Activated CD8-positive, alpha-beta memory T cell treated with anti-CD3 and anti-CD28 coated beads, Interleukin-2, amount 10 ng/mL, durations not matched to agents 7 days and 5 days (primary cell): ENCODE measurements at regions not wholly inside any gene's neighbourhood (a gene's known extent, or its start where the extent isn't known, plus 50 kb on each side); places are given as distances from the start of the nearest gene placed in this dataset.
"Not testable (repeated sequence)": the region's sequence is repeated elsewhere in the genome, so short reads cannot be mapped to it uniquely, and the experiment has no call there.

ENCODE experiments used
- ATAC-seq: fragments of 150-1000 bp; cut with Tn5 transposase; one replicate; pipeline ENCODE4 v1.10.0; 2021; ENCODE audit warnings: moderate library complexity
- CTCF ChIA-PET: fragments of 350-600 bp; sonication (Branson Sonifier 250); formaldehyde crosslinking; loops from one replicate; lab custom pipeline; 2021; ENCODE audit warnings: antibody characterized with exemption; lab: Charles Lee
- DNase-seq: peaks from one replicate; pipeline ENCODE4 v3.0.0-alpha.2; 2020
- H3K27ac Mint-ChIP-seq: one replicate; pipeline ENCODE4 v1.8.0; 2021; ENCODE audit warnings: mild to moderate bottlenecking, mixed read lengths
- H3K27me3 Mint-ChIP-seq: one replicate; pipeline ENCODE4 v1.8.0; 2021; ENCODE audit warnings: mixed read lengths
- H3K36me3 Mint-ChIP-seq: one replicate; pipeline ENCODE4 v1.8.0; 2021; ENCODE audit warnings: mild to moderate bottlenecking, mixed read lengths
- H3K4me1 Mint-ChIP-seq: one replicate; pipeline ENCODE4 v1.8.0; 2021; ENCODE audit warnings: mixed read lengths
- H3K4me3 Mint-ChIP-seq: one replicate; pipeline ENCODE4 v1.8.0; 2021; ENCODE audit warnings: mild to moderate bottlenecking, moderate library complexity, mixed read lengths
- H3K9me3 Mint-ChIP-seq: one replicate; pipeline ENCODE4 v1.8.0; 2022; ENCODE audit warnings: low read depth, mixed read lengths

- H3K27me3 Mint-ChIP-seq, result peaks cover 50% of the 10 kb centered on the region
- no peak for DNase-seq
- H3K27ac Mint-ChIP-seq, result no peak overlapping the region
- H3K36me3 Mint-ChIP-seq, result no peaks in the 10 kb centered on the region
- CTCF ChIA-PET, result interaction anchor here (1.4 to 1.8 kb wide), 3 partner anchors 13 to 419 kb away, joined by 3 to 4 read pairs (median 4); no protein-coding TSS in a partner anchor
- H3K4me1 Mint-ChIP-seq, result peaks cover 25% of the 10 kb centered on the region
- no peaks in the 10 kb centered on the region for H3K9me3 Mint-ChIP-seq
- H3K4me3 Mint-ChIP-seq, result no peak overlapping the region
- ATAC-seq, result no peak
These were observed 235.2 kb downstream of the LY86 start for GRCh38 chr6:6823568-6824224.

- Mint-ChIP-seq H3K9me3 (no peaks in the 10 kb centered on the region), H3K4me1 (peaks cover 25% of the 10 kb centered on the region), H3K4me3 (no peak overlapping the region), H3K36me3 (no peaks in the 10 kb centered on the region), H3K27ac (no peak overlapping the region), H3K27me3 (peaks cover 46% of the 10 kb centered on the region)
- CTCF ChIA-PET, result interaction anchor here (1.4 to 1.9 kb wide), 5 partner anchors 12 to 418 kb away, joined by 3 to 4 read pairs (median 4); no protein-coding TSS in a partner anchor
- ATAC-seq, result no peak
- DNase-seq, result no peak
These were observed 235.9 kb downstream of the LY86 start for GRCh38 chr6:6824381-6824780.

- Mint-ChIP-seq H3K27ac (peak overlapping the region; percentile 14), H3K4me3 (no peak overlapping the region), H3K9me3 (no peaks in the 10 kb centered on the region), H3K4me1 (peaks cover 25% of the 10 kb centered on the region), H3K27me3 (peaks cover 42% of the 10 kb centered on the region), H3K36me3 (no peaks in the 10 kb centered on the region)
- CTCF ChIA-PET, result interaction anchor here (1.4 to 1.9 kb wide), 6 partner anchors 13 to 417 kb away, joined by 3 to 4 read pairs (median 4); no protein-coding TSS in a partner anchor
- no peak for DNase-seq
- no peak for ATAC-seq
These were observed 236.8 kb downstream of the LY86 start for GRCh38 chr6:6825193-6825784.

- peak overlapping the region; percentile 1 for H3K4me3 Mint-ChIP-seq
- ATAC-seq, result peak; percentile 87
- H3K4me1 Mint-ChIP-seq, result peaks cover 25% of the 10 kb centered on the region
- peak; percentile 77 for DNase-seq
- H3K27ac Mint-ChIP-seq, result peak overlapping the region; percentile 57
- no peaks in the 10 kb centered on the region for H3K36me3 Mint-ChIP-seq
- H3K9me3 Mint-ChIP-seq, result no peaks in the 10 kb centered on the region
- peaks cover 42% of the 10 kb centered on the region for H3K27me3 Mint-ChIP-seq
- CTCF ChIA-PET, result interaction anchor here (1.2 to 2.0 kb wide), 4 partner anchors 14 to 73 kb away, joined by 3 to 4 read pairs (median 4); no protein-coding TSS in a partner anchor
These were observed 237.8 kb downstream of the LY86 start for GRCh38 chr6:6826095-6826901.

- ATAC-seq (no peak), DNase-seq (no peak)
- CTCF ChIA-PET, result interaction anchor here (1.2 to 2.0 kb wide), 2 partner anchors 14 to 65 kb away, joined by 4 read pairs; no protein-coding TSS in a partner anchor
- Mint-ChIP-seq H3K9me3 (no peaks in the 10 kb centered on the region), H3K27me3 (peaks cover 48% of the 10 kb centered on the region), H3K36me3 (no peaks in the 10 kb centered on the region), H3K4me3 (peak overlapping the region; percentile 1), H3K27ac (peak overlapping the region; percentile 29), H3K4me1 (peaks cover 25% of the 10 kb centered on the region)
These were observed 238.4 kb downstream of the LY86 start for GRCh38 chr6:6826961-6827360.

GRCh38 chr6:6829872-6830685 lies 241.6 kb downstream of the LY86 start:
- H3K4me1 Mint-ChIP-seq, result peaks cover 22% of the 10 kb centered on the region
- H3K27me3 Mint-ChIP-seq, result peaks cover 61% of the 10 kb centered on the region
- H3K4me3 Mint-ChIP-seq, result no peak overlapping the region
- no peak overlapping the region for H3K27ac Mint-ChIP-seq
- DNase-seq, result no peak
- no peaks in the 10 kb centered on the region for H3K9me3 Mint-ChIP-seq
- no peak for ATAC-seq
- CTCF ChIA-PET, result interaction anchor here (1.2 kb wide), 1 partner anchor 22 kb away, joined by 3 read pairs; no protein-coding TSS in a partner anchor
- H3K36me3 Mint-ChIP-seq, result no peaks in the 10 kb centered on the region

GRCh38 chr6:6830686-6831063 lies 242.2 kb downstream of the LY86 start:
- CTCF ChIA-PET, result interaction anchor here (1.2 kb wide), 1 partner anchor 21 kb away, joined by 3 read pairs; no protein-coding TSS in a partner anchor
- Mint-ChIP-seq H3K27me3 (peaks cover 59% of the 10 kb centered on the region), H3K4me1 (peaks cover 16% of the 10 kb centered on the region)
- ATAC-seq, H3K9me3 Mint-ChIP-seq, DNase-seq, H3K27ac Mint-ChIP-seq, H3K4me3 Mint-ChIP-seq, H3K36me3 Mint-ChIP-seq: not testable (repeated sequence)

- peaks cover 68% of the 10 kb centered on the region for H3K27me3 Mint-ChIP-seq
- no peak overlapping the region for H3K4me3 Mint-ChIP-seq
- no peaks in the 10 kb centered on the region for H3K9me3 Mint-ChIP-seq
- no peaks in the 10 kb centered on the region for H3K4me1 Mint-ChIP-seq
- H3K27ac Mint-ChIP-seq, result no peak overlapping the region
- CTCF ChIA-PET, result no interaction called here
- ATAC-seq (no peak), DNase-seq (no peak)
- H3K36me3 Mint-ChIP-seq, result no peaks in the 10 kb centered on the region
These were observed 243.9 kb downstream of the LY86 start for GRCh38 chr6:6832439-6832838.

- no peak for DNase-seq
- Mint-ChIP-seq H3K27ac (no peak overlapping the region), H3K4me3 (no peak overlapping the region), H3K36me3 (no peaks in the 10 kb centered on the region), H3K4me1 (no peaks in the 10 kb centered on the region), H3K27me3 (peaks cover 74% of the 10 kb centered on the region), H3K9me3 (no peaks in the 10 kb centered on the region)
- ATAC-seq, result no peak
- CTCF ChIA-PET, result no interaction called here
These were observed 246.1 kb downstream of the LY86 start for GRCh38 chr6:6834356-6835222.

- H3K4me3 Mint-ChIP-seq, result no peak overlapping the region
- H3K27me3 Mint-ChIP-seq, result peaks cover 73% of the 10 kb centered on the region
- H3K4me1 Mint-ChIP-seq, result no peaks in the 10 kb centered on the region
- DNase-seq (no peak), ATAC-seq (no peak)
- H3K36me3 Mint-ChIP-seq, result no peaks in the 10 kb centered on the region
- H3K9me3 Mint-ChIP-seq, result no peaks in the 10 kb centered on the region
- no peak overlapping the region for H3K27ac Mint-ChIP-seq
- CTCF ChIA-PET, result no interaction called here
These were observed 246.6 kb downstream of the LY86 start for GRCh38 chr6:6835223-6835503.

- DNase-seq (no peak), ATAC-seq (no peak)
- CTCF ChIA-PET, result interaction anchor here (0.6 kb wide), 1 partner anchor 25 kb away, joined by 3 read pairs; no protein-coding TSS in a partner anchor
- H3K36me3 Mint-ChIP-seq, result no peaks in the 10 kb centered on the region
- peaks cover 76% of the 10 kb centered on the region for H3K27me3 Mint-ChIP-seq
- H3K27ac Mint-ChIP-seq, result no peak overlapping the region
- H3K4me1 Mint-ChIP-seq, result no peaks in the 10 kb centered on the region
- no peaks in the 10 kb centered on the region for H3K9me3 Mint-ChIP-seq
- H3K4me3 Mint-ChIP-seq, result no peak overlapping the region
These were observed 248.3 kb downstream of the LY86 start for GRCh38 chr6:6836609-6837406.
